Osteocyte (in vitro differentiated cells): ENCODE measurements at regions not wholly inside any gene's neighbourhood (a gene's known extent, or its start where the extent isn't known, plus 50 kb on each side); places are given as distances from the start of the nearest gene placed in this dataset.
"Not testable (repeated sequence)": the region's sequence is repeated elsewhere in the genome, so short reads cannot be mapped to it uniquely, and the experiment has no call there.

Experiments used
- DNase-seq: peaks from one replicate; pipeline ENCODE4 v3.0.0; 2021; ENCODE audit warnings: mixed read lengths; ENCODE audit not compliant: unreplicated experiment; ENCODE audit errors: extremely low spot score
- H3K27ac Mint-ChIP-seq: one replicate; pipeline ENCODE4 v1.8.0; 2021; ENCODE audit warnings: mild to moderate bottlenecking, mixed read lengths; ENCODE audit not compliant: unreplicated experiment
- H3K27me3 Mint-ChIP-seq: one replicate; pipeline ENCODE4 v1.8.0; 2021; ENCODE audit warnings: mixed read lengths; ENCODE audit not compliant: unreplicated experiment
- H3K36me3 Mint-ChIP-seq: one replicate; pipeline ENCODE4 v1.8.0; 2021; ENCODE audit warnings: mixed read lengths; ENCODE audit not compliant: unreplicated experiment
- H3K4me1 Mint-ChIP-seq: one replicate; pipeline ENCODE4 v1.8.0; 2021; ENCODE audit warnings: mixed read lengths; ENCODE audit not compliant: unreplicated experiment
- H3K4me3 Mint-ChIP-seq: one replicate; pipeline ENCODE4 v1.8.0; 2021; ENCODE audit warnings: mild to moderate bottlenecking, moderate library complexity, mixed read lengths; ENCODE audit not compliant: unreplicated experiment
- H3K9me3 Mint-ChIP-seq: one replicate; pipeline ENCODE4 v1.8.0; 2021; ENCODE audit warnings: mixed read lengths; ENCODE audit not compliant: unreplicated experiment
- CTCF ChIP-seq: fragments of 200-600 bp; sonication (generic); IDR thresholded peaks from 2 replicates; pipeline ENCODE4 v1.5.0; 2021; ENCODE audit warnings: antibody characterized with exemption, mild to moderate bottlenecking, moderate library complexity

DNA sequence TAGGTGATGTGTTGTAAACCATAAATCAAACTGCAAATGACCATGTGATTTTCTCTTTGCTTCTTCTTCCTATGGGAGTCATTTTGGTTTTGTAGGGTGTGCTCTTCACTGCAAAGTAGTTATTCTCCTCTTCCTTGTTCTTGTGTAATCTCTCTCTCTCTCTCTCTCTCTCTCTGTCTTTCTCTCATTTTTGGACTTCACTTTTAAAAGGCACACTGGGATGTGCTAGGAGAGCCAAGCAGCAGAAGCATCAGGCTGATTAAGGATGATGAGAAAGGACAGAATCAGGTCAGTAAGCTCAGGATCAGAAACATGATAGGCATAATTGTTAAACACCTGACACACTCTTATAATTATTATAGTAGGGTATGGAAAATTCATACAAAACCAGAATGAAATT, 505.3 kb upstream of the ZNF608 start:
- Mint-ChIP-seq H3K4me1 (no peaks in the 10 kb centered on the region), H3K27me3 (no peaks in the 10 kb centered on the region), H3K4me3 (no peak overlapping the region), H3K36me3 (peaks cover 8% of the 10 kb centered on the region), H3K9me3 (peaks cover 25% of the 10 kb centered on the region), H3K27ac (no peak overlapping the region)
- no peak for TF ChIP-seq CTCF
- no peak for DNase-seq

- H3K36me3 Mint-ChIP-seq, H3K27me3 Mint-ChIP-seq, DNase-seq, H3K4me3 Mint-ChIP-seq, H3K4me1 Mint-ChIP-seq, H3K27ac Mint-ChIP-seq: not testable (repeated sequence)
- peaks cover 17% of the 10 kb centered on the region for H3K9me3 Mint-ChIP-seq
These were observed 507.2 kb upstream of the ZNF608 start for GRCh38 chr5:125253634-125254033.

DNA sequence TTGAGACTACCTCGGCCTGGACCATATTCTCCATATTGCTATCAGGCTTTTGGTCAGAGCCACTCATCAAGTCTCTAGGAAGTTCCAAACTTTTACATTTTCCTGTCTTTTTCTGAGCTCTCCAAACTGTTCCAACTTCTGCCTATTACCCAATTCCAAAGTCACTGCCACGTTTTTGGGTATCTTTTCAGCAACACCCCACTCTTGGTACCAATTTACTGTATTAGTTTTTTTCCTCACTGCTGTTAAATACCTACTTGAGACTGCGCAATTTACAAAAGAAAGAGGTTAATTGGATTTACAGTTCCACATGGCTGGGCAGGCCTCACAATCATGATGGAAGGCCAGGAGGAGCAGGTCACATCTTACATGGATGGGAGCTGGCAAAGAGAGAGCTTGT, 507.8 kb upstream of the ZNF608 start:
- no peak overlapping the region for H3K4me3 Mint-ChIP-seq

GRCh38 chr5:125256296-125256695, 509.9 kb upstream of the ZNF608 start:
- H3K9me3 Mint-ChIP-seq = peaks cover 22% of the 10 kb centered on the region

More for the DNA sequence above, 507.8 kb upstream of the ZNF608 start:
- DNase-seq = no peak
- H3K36me3 Mint-ChIP-seq = peaks cover 6% of the 10 kb centered on the region
- no peaks in the 10 kb centered on the region for H3K4me1 Mint-ChIP-seq
- H3K27me3 Mint-ChIP-seq = no peaks in the 10 kb centered on the region
- H3K27ac Mint-ChIP-seq = no peak overlapping the region
- no peak for TF ChIP-seq CTCF
- H3K9me3 Mint-ChIP-seq = peaks cover 17% of the 10 kb centered on the region

GRCh38 chr5:125257057-125257972, 510.9 kb upstream of the ZNF608 start:
- H3K4me3 Mint-ChIP-seq = no peak overlapping the region
- H3K27me3 Mint-ChIP-seq = no peaks in the 10 kb centered on the region
- TF ChIP-seq CTCF = no peak
- H3K36me3 Mint-ChIP-seq = peaks cover 6% of the 10 kb centered on the region
- DNase-seq = no peak
- H3K4me1 Mint-ChIP-seq = no peaks in the 10 kb centered on the region
- peaks cover 22% of the 10 kb centered on the region for H3K9me3 Mint-ChIP-seq
- no peak overlapping the region for H3K27ac Mint-ChIP-seq

More at GRCh38 chr5:125256296-125256695, 509.9 kb upstream of the ZNF608 start:
- no peak for TF ChIP-seq CTCF
- Mint-ChIP-seq H3K36me3 (peaks cover 6% of the 10 kb centered on the region), H3K27me3 (no peaks in the 10 kb centered on the region), H3K4me3 (no peak overlapping the region), H3K27ac (no peak overlapping the region), H3K4me1 (no peaks in the 10 kb centered on the region)
- no peak for DNase-seq
